ENCODE measurements at regions not wholly inside any gene's neighbourhood (a gene's known extent, or its start where the extent isn't known, plus 50 kb on each side); places are given as distances from the start of the nearest gene placed in this dataset.

- H3K4me1 ChIP-seq (ENCODE audit: low read depth, poor library complexity, severe bottlenecking): no peaks in the 10 kb centered on the region
- H3K27ac ChIP-seq: no peak overlapping the region
- TF ChIP-seq CTCF (conservative IDR thresholded peaks at IDR 0.05; ENCODE audit: low read depth, low read length): no peak
- no peak overlapping the region for H3K4me2 ChIP-seq
- no peaks in the 10 kb centered on the region for H3K79me2 ChIP-seq (ENCODE audit: insufficient read depth, low read depth)
- H3K27me3 ChIP-seq (ENCODE audit: insufficient read depth, low read depth): no peaks in the 10 kb centered on the region
- H3K9ac ChIP-seq: no peak overlapping the region
- no peaks in the 10 kb centered on the region for H4K20me1 ChIP-seq (ENCODE audit: insufficient read depth)
- H3K4me3 ChIP-seq (IDR thresholded peaks at IDR 0.05; ENCODE audit: insufficient read depth, low read depth, low read length): no peak overlapping the region
- H3K36me3 ChIP-seq (ENCODE audit: insufficient read depth): no peaks in the 10 kb centered on the region
- H2AFZ ChIP-seq (ENCODE audit: low read depth): no peak overlapping the region
Measured at GRCh38 chr2:128427413-128427755, 108.7 kb upstream of the HS6ST1 start.

- Histone ChIP-seq H3K79me2 (ENCODE audit: insufficient read depth, low read depth) (no peaks in the 10 kb centered on the region), H3K27ac (no peak overlapping the region), H3K4me3 (IDR thresholded peaks at IDR 0.05; ENCODE audit: insufficient read depth, low read depth, low read length) (no peak overlapping the region), H3K36me3 (ENCODE audit: insufficient read depth) (no peaks in the 10 kb centered on the region), H3K4me2 (no peak overlapping the region), H2AFZ (ENCODE audit: low read depth) (no peak overlapping the region), H3K4me1 (ENCODE audit: low read depth, poor library complexity, severe bottlenecking) (no peaks in the 10 kb centered on the region), H4K20me1 (ENCODE audit: insufficient read depth) (no peaks in the 10 kb centered on the region), H3K9ac (no peak overlapping the region), H3K27me3 (ENCODE audit: insufficient read depth, low read depth) (no peaks in the 10 kb centered on the region)
- TF ChIP-seq CTCF (conservative IDR thresholded peaks at IDR 0.05; ENCODE audit: low read depth, low read length): no peak
Measured at GRCh38 chr2:128428415-128428814, 109.7 kb upstream of the HS6ST1 start.

GRCh38 chr2:128432423-128432822, 113.8 kb upstream of the HS6ST1 start:
- Histone ChIP-seq H3K27ac (no peak overlapping the region), H3K4me1 (ENCODE audit: low read depth, poor library complexity, severe bottlenecking) (no peaks in the 10 kb centered on the region), H3K79me2 (ENCODE audit: insufficient read depth, low read depth) (no peaks in the 10 kb centered on the region), H3K4me2 (no peak overlapping the region), H3K27me3 (ENCODE audit: insufficient read depth, low read depth) (no peaks in the 10 kb centered on the region), H4K20me1 (ENCODE audit: insufficient read depth) (no peaks in the 10 kb centered on the region), H2AFZ (ENCODE audit: low read depth) (no peak overlapping the region), H3K36me3 (ENCODE audit: insufficient read depth) (no peaks in the 10 kb centered on the region), H3K9ac (no peak overlapping the region), H3K4me3 (IDR thresholded peaks at IDR 0.05; ENCODE audit: insufficient read depth, low read depth, low read length) (no peak overlapping the region)
- no peak for TF ChIP-seq CTCF (conservative IDR thresholded peaks at IDR 0.05; ENCODE audit: low read depth, low read length)

GRCh38 chr2:128433911-128434550, 115.4 kb upstream of the HS6ST1 start:
- H3K4me2 ChIP-seq: no peak overlapping the region
- TF ChIP-seq CTCF (conservative IDR thresholded peaks at IDR 0.05; ENCODE audit: low read depth, low read length): no peak
- no peak overlapping the region for H3K4me3 ChIP-seq (IDR thresholded peaks at IDR 0.05; ENCODE audit: insufficient read depth, low read depth, low read length)
- no peaks in the 10 kb centered on the region for H4K20me1 ChIP-seq (ENCODE audit: insufficient read depth)
- no peak overlapping the region for H3K27ac ChIP-seq
- H3K9ac ChIP-seq: no peak overlapping the region
- no peaks in the 10 kb centered on the region for H3K36me3 ChIP-seq (ENCODE audit: insufficient read depth)
- H3K79me2 ChIP-seq (ENCODE audit: insufficient read depth, low read depth): no peaks in the 10 kb centered on the region
- no peaks in the 10 kb centered on the region for H3K4me1 ChIP-seq (ENCODE audit: low read depth, poor library complexity, severe bottlenecking)
- H3K27me3 ChIP-seq (ENCODE audit: insufficient read depth, low read depth): no peaks in the 10 kb centered on the region
- no peak overlapping the region for H2AFZ ChIP-seq (ENCODE audit: low read depth)

Data from KMS-11 (cell line).